ENCODE measurements at regions not wholly inside any gene's neighbourhood (a gene's known extent, or its start where the extent isn't known, plus 50 kb on each side); places are given as distances from the start of the nearest gene placed in this dataset.

DNA sequence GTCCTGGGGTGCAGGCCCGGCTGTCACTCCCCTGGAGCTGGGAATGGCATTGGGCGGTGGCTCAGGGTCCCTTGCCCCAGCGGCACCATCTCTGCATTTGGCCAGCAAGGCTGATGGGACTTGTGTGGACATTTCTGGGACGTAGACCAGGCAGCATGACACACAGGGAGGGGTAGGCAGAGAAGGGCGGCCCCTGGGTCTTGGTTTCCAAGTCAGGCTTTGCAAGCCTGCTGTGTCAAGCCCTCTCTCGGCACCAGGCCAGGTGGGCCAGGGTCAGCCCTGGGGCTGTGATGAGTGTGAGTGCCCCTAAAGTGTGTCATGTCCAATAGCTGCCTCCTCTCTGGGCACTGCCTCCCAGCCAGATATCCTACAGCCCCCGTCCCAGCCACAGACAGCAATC is 335.2 kb downstream of the SEC14L1 start:
- H3K27ac ChIP-seq (replicated peaks in 1 of 4): peak overlapping the region; percentile 89 to 94 (median 92)
- H3K9me3 ChIP-seq: no peaks in the 10 kb centered on the region
- H3K36me3 ChIP-seq: no peaks in the 10 kb centered on the region
- 61% methylated on average over 7 of the region's 7 CpGs for WGBS
- DNase-seq (ENCODE audit: extremely low spot score): no peak
- no peaks in the 10 kb centered on the region for H3K27me3 ChIP-seq
- no peak overlapping the region for H3K4me3 ChIP-seq
- peaks cover 99 to 100% (median 100%) of the 10 kb centered on the region in 4 donors for H3K4me1 ChIP-seq
- TF ChIP-seq POLR2A (IDR thresholded peaks at IDR 0.05; ENCODE audit: low read depth) (no peak), EP300 (IDR thresholded peaks at IDR 0.05) (no peak), POLR2AphosphoS5 (IDR thresholded peaks at IDR 0.05) (no peak)
- TF ChIP-seq, protein P1, sequence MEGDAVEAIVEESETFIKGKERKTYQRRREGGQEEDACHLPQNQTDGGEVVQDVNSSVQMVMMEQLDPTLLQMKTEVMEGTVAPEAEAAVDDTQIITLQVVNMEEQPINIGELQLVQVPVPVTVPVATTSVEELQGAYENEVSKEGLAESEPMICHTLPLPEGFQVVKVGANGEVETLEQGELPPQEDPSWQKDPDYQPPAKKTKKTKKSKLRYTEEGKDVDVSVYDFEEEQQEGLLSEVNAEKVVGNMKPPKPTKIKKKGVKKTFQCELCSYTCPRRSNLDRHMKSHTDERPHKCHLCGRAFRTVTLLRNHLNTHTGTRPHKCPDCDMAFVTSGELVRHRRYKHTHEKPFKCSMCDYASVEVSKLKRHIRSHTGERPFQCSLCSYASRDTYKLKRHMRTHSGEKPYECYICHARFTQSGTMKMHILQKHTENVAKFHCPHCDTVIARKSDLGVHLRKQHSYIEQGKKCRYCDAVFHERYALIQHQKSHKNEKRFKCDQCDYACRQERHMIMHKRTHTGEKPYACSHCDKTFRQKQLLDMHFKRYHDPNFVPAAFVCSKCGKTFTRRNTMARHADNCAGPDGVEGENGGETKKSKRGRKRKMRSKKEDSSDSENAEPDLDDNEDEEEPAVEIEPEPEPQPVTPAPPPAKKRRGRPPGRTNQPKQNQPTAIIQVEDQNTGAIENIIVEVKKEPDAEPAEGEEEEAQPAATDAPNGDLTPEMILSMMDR (IDR thresholded peaks at IDR 0.05): no peak
- intact Hi-C loops (cut with DNase I): no loop called here

DNA sequence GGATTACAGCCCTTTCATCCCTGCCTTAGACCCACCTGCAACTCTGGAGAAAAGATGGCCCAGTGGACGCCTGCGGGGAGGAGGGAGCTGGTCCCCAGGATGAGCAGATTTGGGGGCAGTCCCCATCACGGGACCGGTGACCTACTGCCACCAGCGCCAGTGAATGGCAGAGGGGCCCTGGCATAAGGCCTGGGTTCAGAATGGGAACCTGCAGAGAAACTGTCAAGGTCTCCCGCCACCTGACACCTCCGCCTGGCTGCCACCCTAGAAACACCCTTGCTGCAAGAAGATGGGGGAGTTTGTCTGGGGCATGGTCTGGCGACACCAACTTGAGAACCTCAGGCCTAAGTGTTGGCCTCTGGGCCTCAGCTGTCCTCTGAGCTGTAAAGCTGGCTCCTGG is 335.7 kb downstream of the SEC14L1 start:
- Histone ChIP-seq H3K4me1 (peaks cover 94 to 100% (median 100%) of the 10 kb centered on the region in 4 donors), H3K27me3 (no peaks in the 10 kb centered on the region), H3K36me3 (peaks cover 0 to 3% (median 0%) of the 10 kb centered on the region in 4 donors), H3K4me3 (peak overlapping the region in 1 of 4 donors; percentile 14), H3K9me3 (no peaks in the 10 kb centered on the region), H3K27ac (replicated peaks in 1 of 4) (peak overlapping the region; percentile 89 to 94 (median 92))
- DNase-seq (ENCODE audit: extremely low spot score): no peak
- WGBS: 93% methylated on average over 6 of the region's 8 CpGs
- intact Hi-C loops (cut with DNase I): no loop called here
- TF ChIP-seq EP300 (IDR thresholded peaks at IDR 0.05) (no peak), POLR2A (IDR thresholded peaks at IDR 0.05; ENCODE audit: low read depth) (no peak), POLR2AphosphoS5 (IDR thresholded peaks at IDR 0.05) (no peak)
- TF ChIP-seq, protein P1 (IDR thresholded peaks at IDR 0.05): no peak

DNA sequence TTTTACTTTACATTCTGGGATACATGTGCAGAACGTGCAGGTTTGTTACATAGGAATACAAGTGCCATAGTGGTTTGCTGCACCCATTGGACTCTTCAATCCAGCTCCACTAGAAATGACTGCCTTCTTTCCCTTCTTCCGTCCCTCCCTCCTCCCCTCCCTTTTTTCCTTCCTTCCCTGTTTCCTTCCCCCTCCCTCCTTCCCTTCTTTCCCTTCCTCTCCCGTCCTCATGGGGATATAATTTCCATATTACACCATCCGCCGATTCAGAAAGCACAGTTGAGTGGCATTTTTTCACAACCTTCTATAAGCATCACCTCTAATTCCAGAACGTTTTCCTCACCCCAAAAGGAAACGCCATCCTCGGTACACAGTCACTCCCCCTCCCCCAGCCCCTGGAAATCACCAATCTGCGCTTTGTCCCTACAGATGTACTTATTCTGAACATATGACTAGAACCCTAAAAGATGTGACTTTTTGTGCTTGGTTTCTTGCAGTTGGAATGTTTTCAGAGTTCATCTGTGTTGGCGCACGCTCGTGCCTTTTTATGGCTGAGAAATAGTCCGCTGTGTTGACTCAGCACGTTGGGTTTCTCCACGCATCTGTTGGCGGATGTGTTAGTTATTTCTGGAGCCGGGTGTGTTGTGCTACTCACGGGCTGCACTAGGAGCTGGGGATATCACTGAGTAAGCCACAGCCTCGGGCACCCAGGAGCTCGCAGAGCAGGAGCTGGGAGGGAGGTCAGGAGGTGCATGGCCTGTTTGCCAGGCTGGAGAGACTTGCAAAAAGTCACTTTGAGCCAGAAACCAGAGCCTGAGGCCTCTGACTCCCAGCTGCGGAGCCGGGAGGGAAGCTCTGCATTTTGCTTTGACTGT is 336.4 kb downstream of the SEC14L1 start:
- Histone ChIP-seq H3K4me1 (peaks cover 87 to 100% (median 100%) of the 10 kb centered on the region in 4 donors), H3K4me3 (peak overlapping the region; percentile 11 to 38 (median 13)), H3K27me3 (no peaks in the 10 kb centered on the region), H3K9me3 (no peaks in the 10 kb centered on the region), H3K27ac (replicated peaks in 1 of 4) (peak overlapping the region; percentile 89 to 94 (median 92)), H3K36me3 (peaks cover 3 to 9% (median 5%) of the 10 kb centered on the region in 4 donors)
- WGBS: 30% methylated on average over 19 of the region's 22 CpGs
- TF ChIP-seq POLR2A (IDR thresholded peaks at IDR 0.05; ENCODE audit: low read depth): no peak
- peak; percentile 86 to 93 for TF ChIP-seq POLR2AphosphoS5 (IDR thresholded peaks at IDR 0.05)
- TF ChIP-seq, protein P1 (IDR thresholded peaks at IDR 0.05): peak in 1 of 3 experiments; percentile 6
- TF ChIP-seq EP300 (IDR thresholded peaks at IDR 0.05): no peak
- no peak for DNase-seq (ENCODE audit: extremely low spot score)
- intact Hi-C loops (cut with DNase I): no loop called here

DNA sequence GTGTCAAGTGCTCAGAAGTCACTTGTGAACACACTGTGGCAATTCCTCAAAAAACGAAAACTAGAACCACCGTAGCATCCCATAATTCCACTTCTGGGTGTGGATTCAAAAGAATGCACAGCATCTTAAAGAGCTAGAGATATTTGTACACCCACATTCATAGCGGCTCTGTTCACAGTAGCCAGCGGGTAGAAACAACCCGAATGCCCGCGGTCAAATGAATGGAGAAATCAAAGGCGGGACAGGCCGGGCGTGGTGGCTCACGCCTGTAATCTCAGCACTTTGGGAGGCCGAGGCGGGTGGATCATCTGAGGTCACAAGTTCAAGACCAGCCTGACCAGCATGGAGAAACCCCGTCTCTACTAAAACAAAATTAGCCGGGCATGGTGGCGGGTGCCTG is 337.5 kb downstream of the SEC14L1 start:
- H3K27me3 ChIP-seq: no peaks in the 10 kb centered on the region
- TF ChIP-seq EP300 (IDR thresholded peaks at IDR 0.05): no peak
- no peak for TF ChIP-seq POLR2A (IDR thresholded peaks at IDR 0.05; ENCODE audit: low read depth)
- TF ChIP-seq, protein P1 (IDR thresholded peaks at IDR 0.05): no peak
- TF ChIP-seq POLR2AphosphoS5 (IDR thresholded peaks at IDR 0.05): no peak
- WGBS: 92% methylated on average over 16 of the region's 16 CpGs
- peaks cover 76 to 100% (median 99%) of the 10 kb centered on the region in 4 donors for H3K4me1 ChIP-seq
- H3K27ac ChIP-seq (replicated peaks in 1 of 4): peak overlapping the region; percentile 89 to 94 (median 92)
- intact Hi-C loops (cut with DNase I): no loop called here
- H3K4me3 ChIP-seq: no peak overlapping the region
- H3K36me3 ChIP-seq: peaks cover 11 to 20% (median 16%) of the 10 kb centered on the region in 4 donors
- no peaks in the 10 kb centered on the region for H3K9me3 ChIP-seq
- DNase-seq (ENCODE audit: extremely low spot score): no peak
